ENCODE measurements at regions not wholly inside any gene's neighbourhood (a gene's known extent, or its start where the extent isn't known, plus 50 kb on each side); places are given as distances from the start of the nearest gene placed in this dataset.

GRCh38 chr4:130524057-130524456 lies 1428.1 kb downstream of the C4orf33 start:
- Histone ChIP-seq H3K27ac (ENCODE audit: insufficient read depth, low read length, poor library complexity, severe bottlenecking) (no peak overlapping the region), H3K36me3 (ENCODE audit: control insufficient read depth, insufficient read depth, low read length) (no peaks in the 10 kb centered on the region), H3K4me3 (ENCODE audit: low read depth, low read length) (no peak overlapping the region), H3K27me3 (ENCODE audit: control insufficient read depth, insufficient read depth, low read length) (no peaks in the 10 kb centered on the region), H3K4me1 (ENCODE audit: control insufficient read depth, insufficient read depth, low read length, poor library complexity, severe bottlenecking) (no peaks in the 10 kb centered on the region), H3K9me3 (ENCODE audit: control insufficient read depth in 2 of 2, low read length in 2 of 2) (no peaks in the 10 kb centered on the region)
- ATAC-seq (ENCODE audit: low read depth in 2 of 2): no peak
- H3K4me1 Mint-ChIP-seq: no peaks in the 10 kb centered on the region
- no peak overlapping the region for H3K4me3 Mint-ChIP-seq
- H3K36me3 Mint-ChIP-seq: no peaks in the 10 kb centered on the region
- H3K27ac Mint-ChIP-seq: no peak overlapping the region
- no peak for DNase-seq
- H3K27me3 Mint-ChIP-seq: no peaks in the 10 kb centered on the region
- peaks cover 0 to 33% (median 2%) of the 10 kb centered on the region in 7 donors for H3K9me3 Mint-ChIP-seq

- H3K4me3 Mint-ChIP-seq: no peak overlapping the region
- ATAC-seq (ENCODE audit: low read depth in 2 of 2) (no peak), DNase-seq (no peak)
- H3K9me3 Mint-ChIP-seq: peaks cover 0 to 36% (median 4%) of the 10 kb centered on the region in 7 donors
- Histone ChIP-seq H3K4me3 (ENCODE audit: low read depth, low read length) (no peak overlapping the region), H3K9me3 (ENCODE audit: control insufficient read depth in 2 of 2, low read length in 2 of 2) (no peaks in the 10 kb centered on the region), H3K27me3 (ENCODE audit: control insufficient read depth, insufficient read depth, low read length) (no peaks in the 10 kb centered on the region), H3K4me1 (ENCODE audit: control insufficient read depth, insufficient read depth, low read length, poor library complexity, severe bottlenecking) (no peaks in the 10 kb centered on the region), H3K27ac (ENCODE audit: insufficient read depth, low read length, poor library complexity, severe bottlenecking) (no peak overlapping the region), H3K36me3 (ENCODE audit: control insufficient read depth, insufficient read depth, low read length) (no peaks in the 10 kb centered on the region)
- no peaks in the 10 kb centered on the region for H3K27me3 Mint-ChIP-seq
- no peaks in the 10 kb centered on the region for H3K36me3 Mint-ChIP-seq
- H3K4me1 Mint-ChIP-seq: no peaks in the 10 kb centered on the region
- no peak overlapping the region for H3K27ac Mint-ChIP-seq
These were observed 1434.6 kb downstream of the C4orf33 start for GRCh38 chr4:130530505-130530904.

GRCh38 chr4:130534651-130535050 lies 1438.7 kb downstream of the C4orf33 start:
- no peaks in the 10 kb centered on the region for H3K36me3 Mint-ChIP-seq
- H3K4me1 Mint-ChIP-seq: no peaks in the 10 kb centered on the region
- Histone ChIP-seq H3K4me1 (ENCODE audit: control insufficient read depth, insufficient read depth, low read length, poor library complexity, severe bottlenecking) (no peaks in the 10 kb centered on the region), H3K27me3 (ENCODE audit: control insufficient read depth, insufficient read depth, low read length) (no peaks in the 10 kb centered on the region), H3K4me3 (ENCODE audit: low read depth, low read length) (no peak overlapping the region), H3K9me3 (ENCODE audit: control insufficient read depth in 2 of 2, low read length in 2 of 2) (no peaks in the 10 kb centered on the region), H3K27ac (ENCODE audit: insufficient read depth, low read length, poor library complexity, severe bottlenecking) (no peak overlapping the region), H3K36me3 (ENCODE audit: control insufficient read depth, insufficient read depth, low read length) (no peaks in the 10 kb centered on the region)
- H3K9me3 Mint-ChIP-seq: peaks cover 0 to 22% (median 8%) of the 10 kb centered on the region in 7 donors
- no peaks in the 10 kb centered on the region for H3K27me3 Mint-ChIP-seq
- ATAC-seq (ENCODE audit: low read depth in 2 of 2) (no peak), DNase-seq (no peak)
- H3K27ac Mint-ChIP-seq: no peak overlapping the region
- no peak overlapping the region for H3K4me3 Mint-ChIP-seq

GRCh38 chr4:130542953-130543352 lies 1447.0 kb downstream of the C4orf33 start:
- Mint-ChIP-seq H3K4me1 (no peaks in the 10 kb centered on the region), H3K9me3 (peaks cover 0 to 22% (median 4%) of the 10 kb centered on the region in 7 donors), H3K27me3 (no peaks in the 10 kb centered on the region), H3K27ac (no peak overlapping the region), H3K4me3 (no peak overlapping the region), H3K36me3 (no peaks in the 10 kb centered on the region)
- H3K27ac ChIP-seq (ENCODE audit: insufficient read depth, low read length, poor library complexity, severe bottlenecking): no peak overlapping the region
- H3K4me1 ChIP-seq (ENCODE audit: control insufficient read depth, insufficient read depth, low read length, poor library complexity, severe bottlenecking): no peaks in the 10 kb centered on the region
- H3K36me3 ChIP-seq (ENCODE audit: control insufficient read depth, insufficient read depth, low read length): no peaks in the 10 kb centered on the region
- ATAC-seq (ENCODE audit: low read depth in 2 of 2): no peak
- no peaks in the 10 kb centered on the region for H3K27me3 ChIP-seq (ENCODE audit: control insufficient read depth, insufficient read depth, low read length)
- no peak for DNase-seq
- H3K9me3 ChIP-seq (ENCODE audit: control insufficient read depth in 2 of 2, low read length in 2 of 2): no peaks in the 10 kb centered on the region
- no peak overlapping the region for H3K4me3 ChIP-seq (ENCODE audit: low read depth, low read length)

- H3K27me3 Mint-ChIP-seq: no peaks in the 10 kb centered on the region
- ATAC-seq (ENCODE audit: low read depth in 2 of 2) (no peak), DNase-seq (no peak)
- no peak overlapping the region for H3K27ac Mint-ChIP-seq
- H3K4me1 Mint-ChIP-seq: no peaks in the 10 kb centered on the region
- H3K4me3 Mint-ChIP-seq: no peak overlapping the region
- no peaks in the 10 kb centered on the region for H3K36me3 Mint-ChIP-seq
- Histone ChIP-seq H3K4me3 (ENCODE audit: low read depth, low read length) (no peak overlapping the region), H3K4me1 (ENCODE audit: control insufficient read depth, insufficient read depth, low read length, poor library complexity, severe bottlenecking) (no peaks in the 10 kb centered on the region), H3K27ac (ENCODE audit: insufficient read depth, low read length, poor library complexity, severe bottlenecking) (no peak overlapping the region), H3K9me3 (ENCODE audit: control insufficient read depth in 2 of 2, low read length in 2 of 2) (no peaks in the 10 kb centered on the region), H3K36me3 (ENCODE audit: control insufficient read depth, insufficient read depth, low read length) (no peaks in the 10 kb centered on the region), H3K27me3 (ENCODE audit: control insufficient read depth, insufficient read depth, low read length) (no peaks in the 10 kb centered on the region)
- H3K9me3 Mint-ChIP-seq: peaks cover 0 to 22% (median 9%) of the 10 kb centered on the region in 7 donors
These were observed 1449.2 kb downstream of the C4orf33 start for GRCh38 chr4:130545171-130545570.

- no peaks in the 10 kb centered on the region for H3K4me1 ChIP-seq (ENCODE audit: control insufficient read depth, insufficient read depth, low read length, poor library complexity, severe bottlenecking)
- ATAC-seq (ENCODE audit: low read depth in 2 of 2) (no peak), DNase-seq (no peak)
- H3K4me3 ChIP-seq (ENCODE audit: low read depth, low read length): no peak overlapping the region
- no peak overlapping the region for H3K27ac ChIP-seq (ENCODE audit: insufficient read depth, low read length, poor library complexity, severe bottlenecking)
- no peaks in the 10 kb centered on the region for H3K4me1 Mint-ChIP-seq
- no peaks in the 10 kb centered on the region for H3K27me3 ChIP-seq (ENCODE audit: control insufficient read depth, insufficient read depth, low read length)
- no peaks in the 10 kb centered on the region for H3K27me3 Mint-ChIP-seq
- H3K27ac Mint-ChIP-seq: no peak overlapping the region
- H3K9me3 Mint-ChIP-seq: peaks cover 0 to 22% (median 8%) of the 10 kb centered on the region in 7 donors
- no peak overlapping the region for H3K4me3 Mint-ChIP-seq
- no peaks in the 10 kb centered on the region for H3K9me3 ChIP-seq (ENCODE audit: control insufficient read depth in 2 of 2, low read length in 2 of 2)
- no peaks in the 10 kb centered on the region for H3K36me3 Mint-ChIP-seq
- H3K36me3 ChIP-seq (ENCODE audit: control insufficient read depth, insufficient read depth, low read length): no peaks in the 10 kb centered on the region
These were observed 1449.6 kb downstream of the C4orf33 start for GRCh38 chr4:130545596-130545995.

GRCh38 chr4:130559268-130559667 lies 1463.3 kb downstream of the C4orf33 start:
- Mint-ChIP-seq H3K36me3 (no peaks in the 10 kb centered on the region), H3K27me3 (no peaks in the 10 kb centered on the region)
- no peak for ATAC-seq (ENCODE audit: low read depth in 2 of 2)

GRCh38 chr4:130563185-130563888 lies 1467.4 kb downstream of the C4orf33 start:
- Mint-ChIP-seq H3K27ac (no peak overlapping the region), H3K36me3 (no peaks in the 10 kb centered on the region), H3K4me3 (no peak overlapping the region), H3K9me3 (peaks cover 0 to 7% (median 7%) of the 10 kb centered on the region in 7 donors), H3K27me3 (no peaks in the 10 kb centered on the region), H3K4me1 (no peaks in the 10 kb centered on the region)
- Histone ChIP-seq H3K4me1 (ENCODE audit: control insufficient read depth, insufficient read depth, low read length, poor library complexity, severe bottlenecking) (no peaks in the 10 kb centered on the region), H3K9me3 (ENCODE audit: control insufficient read depth in 2 of 2, low read length in 2 of 2) (no peaks in the 10 kb centered on the region), H3K4me3 (ENCODE audit: low read depth, low read length) (no peak overlapping the region), H3K27ac (ENCODE audit: insufficient read depth, low read length, poor library complexity, severe bottlenecking) (no peak overlapping the region), H3K27me3 (ENCODE audit: control insufficient read depth, insufficient read depth, low read length) (no peaks in the 10 kb centered on the region), H3K36me3 (ENCODE audit: control insufficient read depth, insufficient read depth, low read length) (no peaks in the 10 kb centered on the region)
- no peak for ATAC-seq (ENCODE audit: low read depth in 2 of 2)
- DNase-seq: no peak

More at GRCh38 chr4:130559268-130559667, 1463.3 kb downstream of the C4orf33 start:
- H3K27ac ChIP-seq (ENCODE audit: insufficient read depth, low read length, poor library complexity, severe bottlenecking): no peak overlapping the region
- H3K4me1 Mint-ChIP-seq: no peaks in the 10 kb centered on the region
- no peak for DNase-seq
- no peaks in the 10 kb centered on the region for H3K4me1 ChIP-seq (ENCODE audit: control insufficient read depth, insufficient read depth, low read length, poor library complexity, severe bottlenecking)
- H3K27ac Mint-ChIP-seq: no peak overlapping the region
- no peaks in the 10 kb centered on the region for H3K36me3 ChIP-seq (ENCODE audit: control insufficient read depth, insufficient read depth, low read length)
- H3K4me3 ChIP-seq (ENCODE audit: low read depth, low read length): no peak overlapping the region
- H3K4me3 Mint-ChIP-seq: no peak overlapping the region
- H3K27me3 ChIP-seq (ENCODE audit: control insufficient read depth, insufficient read depth, low read length): no peaks in the 10 kb centered on the region
- peaks cover 1 to 12% (median 5%) of the 10 kb centered on the region in 7 donors for H3K9me3 Mint-ChIP-seq
- no peaks in the 10 kb centered on the region for H3K9me3 ChIP-seq (ENCODE audit: control insufficient read depth in 2 of 2, low read length in 2 of 2)

All from CD4-positive, CD25-positive, alpha-beta regulatory T cell (primary cell).